ENCODE measurements at regions not wholly inside any gene's neighbourhood (a gene's known extent, or its start where the extent isn't known, plus 50 kb on each side); places are given as distances from the start of the nearest gene placed in this dataset.

- Histone ChIP-seq H4K20me1 (ENCODE audit: control insufficient read depth, insufficient read depth, low read depth, low read length) (no peaks in the 10 kb centered on the region), H3K27ac (ENCODE audit: low read depth, low read length) (no peak overlapping the region), H3K4me2 (ENCODE audit: low read length) (no peak overlapping the region), H3F3A (ENCODE audit: control insufficient read depth, insufficient read depth) (no peaks in the 10 kb centered on the region), H3K4me3 (ENCODE audit: low read length) (no peak overlapping the region), H3K27me3 (ENCODE audit: control insufficient read depth, low read length) (no peaks in the 10 kb centered on the region), H3K4me1 (ENCODE audit: control insufficient read depth, low read length) (no peaks in the 10 kb centered on the region), H3K9me2 (replicated peaks; ENCODE audit: control insufficient read depth, low read length) (no peaks in the 10 kb centered on the region), H3K79me2 (ENCODE audit: control insufficient read depth, low read length) (no peaks in the 10 kb centered on the region), H3K9me3 (ENCODE audit: control insufficient read depth, insufficient read depth, low read length) (no peaks in the 10 kb centered on the region), H3K36me3 (ENCODE audit: control insufficient read depth, low read length) (no peaks in the 10 kb centered on the region)
- TF ChIP-seq CTCF (IDR thresholded peaks at IDR 0.05; ENCODE audit: low read depth, low read length, poor library complexity, severe bottlenecking), result no peak
- TF ChIP-seq EZH2phosphoT487 (IDR thresholded peaks at IDR 0.05; ENCODE audit: borderline replicate concordance, low read length), result no peak
These were observed 676.6 kb downstream of the DHX35 start for GRCh38 chr20:39638731-39639130.

GRCh38 chr20:39633689-39634088 is 671.5 kb downstream of the DHX35 start:
- Histone ChIP-seq H3K27ac (ENCODE audit: low read depth, low read length) (no peak overlapping the region), H3K27me3 (ENCODE audit: control insufficient read depth, low read length) (peaks cover 5% of the 10 kb centered on the region; the same call in 1 of the 2 replicates), H3K4me1 (ENCODE audit: control insufficient read depth, low read length) (no peaks in the 10 kb centered on the region), H3K9me2 (replicated peaks; ENCODE audit: control insufficient read depth, low read length) (no peaks in the 10 kb centered on the region), H3K79me2 (ENCODE audit: control insufficient read depth, low read length) (no peaks in the 10 kb centered on the region), H3K4me2 (ENCODE audit: low read length) (no peak overlapping the region), H3K36me3 (ENCODE audit: control insufficient read depth, low read length) (no peaks in the 10 kb centered on the region), H4K20me1 (ENCODE audit: control insufficient read depth, insufficient read depth, low read depth, low read length) (no peaks in the 10 kb centered on the region), H3K9me3 (ENCODE audit: control insufficient read depth, insufficient read depth, low read length) (no peaks in the 10 kb centered on the region), H3F3A (ENCODE audit: control insufficient read depth, insufficient read depth) (no peaks in the 10 kb centered on the region), H3K4me3 (ENCODE audit: low read length) (no peak overlapping the region)
- TF ChIP-seq EZH2phosphoT487 (IDR thresholded peaks at IDR 0.05; ENCODE audit: borderline replicate concordance, low read length) (no peak), CTCF (IDR thresholded peaks at IDR 0.05; ENCODE audit: low read depth, low read length, poor library complexity, severe bottlenecking) (no peak)

- H4K20me1 ChIP-seq (ENCODE audit: control insufficient read depth, insufficient read depth, low read depth, low read length), result no peaks in the 10 kb centered on the region
- no peaks in the 10 kb centered on the region for H3K4me1 ChIP-seq (ENCODE audit: control insufficient read depth, low read length)
- H3K27me3 ChIP-seq (ENCODE audit: control insufficient read depth, low read length), result peaks cover 5% of the 10 kb centered on the region; the same call in 1 of the 2 replicates
- H3F3A ChIP-seq (ENCODE audit: control insufficient read depth, insufficient read depth), result no peaks in the 10 kb centered on the region
- H3K4me2 ChIP-seq (ENCODE audit: low read length), result no peak overlapping the region
- no peak overlapping the region for H3K27ac ChIP-seq (ENCODE audit: low read depth, low read length)
- H3K4me3 ChIP-seq (ENCODE audit: low read length), result no peak overlapping the region
- H3K79me2 ChIP-seq (ENCODE audit: control insufficient read depth, low read length), result no peaks in the 10 kb centered on the region
- H3K9me3 ChIP-seq (ENCODE audit: control insufficient read depth, insufficient read depth, low read length), result no peaks in the 10 kb centered on the region
- TF ChIP-seq CTCF (IDR thresholded peaks at IDR 0.05; ENCODE audit: low read depth, low read length, poor library complexity, severe bottlenecking), result no peak
- TF ChIP-seq EZH2phosphoT487 (IDR thresholded peaks at IDR 0.05; ENCODE audit: borderline replicate concordance, low read length), result no peak
- no peaks in the 10 kb centered on the region for H3K36me3 ChIP-seq (ENCODE audit: control insufficient read depth, low read length)
- no peaks in the 10 kb centered on the region for H3K9me2 ChIP-seq (replicated peaks; ENCODE audit: control insufficient read depth, low read length)
These were observed 670.6 kb downstream of the DHX35 start for GRCh38 chr20:39632757-39633156.

All from DOHH2 (cell line).